Mucosa of descending colon (tissue), 3 donors: ENCODE measurements at regions not wholly inside any gene's neighbourhood (a gene's known extent, or its start where the extent isn't known, plus 50 kb on each side); places are given as distances from the start of the nearest gene placed in this dataset.

Source experiments
- ATAC-seq: fragments of 200-7000 bp; cut with Tn5 transposase; one replicate; pipeline ENCODE4 v1.9.1; 2020; ENCODE audit warnings: mild to moderate bottlenecking, moderate library complexity
- DNase-seq, 3 donors: peaks; one replicate each; pipeline ENCODE4 v3.0.0-alpha.2; 2020
- H3K36me3 ChIP-seq: fragments of 200-600 bp; one replicate; pipeline ENCODE4 v1.8.0; 2021; ENCODE audit warnings: low read depth, mild to moderate bottlenecking
- H3K4me1 ChIP-seq: fragments of 200-600 bp; one replicate; pipeline ENCODE4 v1.8.0; 2021; ENCODE audit warnings: low read depth, mild to moderate bottlenecking
- H3K4me3 ChIP-seq: fragments of 200-600 bp; one replicate; pipeline ENCODE4 v1.8.0; 2021; ENCODE audit warnings: mild to moderate bottlenecking
- H3K9me3 ChIP-seq: fragments of 200-600 bp; one replicate; pipeline ENCODE4 v1.8.0; 2021; ENCODE audit warnings: mild to moderate bottlenecking
- intact Hi-C, 2 donors: fragments of 100-400 bp; cut with DNase I in 1 of 2; cut with micrococcal nuclease in 1 of 2; formaldehyde crosslinking; loops; one replicate each; pipeline versions ENCODE4 v1.11.0 to v1.11.1; 2022; cut with DNase I, micrococcal nuclease
- TF ChIP-seq, protein P1 (sequence below): fragments of 200-600 bp; IDR thresholded peaks from one replicate; pipeline ENCODE4 v1.8.0; 2022; ENCODE audit warnings: antibody characterized with exemption, mild to moderate bottlenecking
- donor health status: DM: no; HTN: no; CAD: no; lungs with moderate emphysema.
- donor health status: DM: no; HTN: no; CAD: no.
- donor health status: DM: no; HTN: yes; CAD: no.

DNA sequence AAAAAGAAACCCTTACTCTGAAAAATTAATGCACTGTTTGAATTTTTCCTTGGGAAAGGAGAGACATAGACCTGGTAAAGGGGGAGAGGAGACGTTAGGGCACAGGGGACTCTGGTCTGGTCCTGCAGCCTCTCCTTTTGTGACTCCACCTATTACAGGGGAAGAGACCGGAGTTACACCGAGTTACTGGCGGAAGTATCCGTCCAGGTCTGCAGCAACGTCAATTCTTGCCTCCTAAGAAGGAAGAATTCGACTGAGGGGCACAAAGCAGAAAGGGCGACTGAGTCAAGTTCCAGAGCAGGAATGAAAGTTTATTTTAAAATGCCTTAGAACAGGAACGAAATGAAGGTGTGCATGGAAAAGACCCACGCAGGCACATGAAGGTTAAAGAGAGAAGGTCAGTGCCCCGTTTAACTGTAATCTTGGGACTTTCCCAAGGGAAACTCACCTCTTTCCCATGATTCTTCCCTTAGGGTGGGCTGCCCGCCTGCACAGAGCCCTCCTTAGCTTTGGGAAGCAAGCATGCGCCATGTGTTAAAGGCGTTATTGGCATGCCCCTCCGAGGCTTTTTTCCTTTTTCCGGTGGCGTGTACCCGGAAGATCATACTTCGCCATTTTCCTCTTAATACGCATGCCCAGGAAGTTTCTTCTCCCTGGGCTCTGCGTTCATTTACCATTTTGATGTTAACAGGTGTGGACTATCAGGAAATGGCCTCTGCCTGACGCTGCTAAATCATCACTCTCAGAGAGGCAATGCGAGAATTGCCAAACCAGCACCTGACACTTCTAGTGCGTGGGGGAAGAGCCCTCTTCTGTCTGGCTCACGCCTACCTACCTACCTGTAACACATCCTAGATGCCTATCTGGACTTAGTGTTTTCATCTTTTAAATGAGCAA lies 409.6 kb upstream of the PAPPA start:
- intact Hi-C loops: no loop called here
- no peak for DNase-seq
- Histone ChIP-seq H3K4me1 (no peaks in the 10 kb centered on the region), H3K9me3 (no peaks in the 10 kb centered on the region), H3K36me3 (no peaks in the 10 kb centered on the region), H3K4me3 (no peak overlapping the region)
- no peak for ATAC-seq
- TF ChIP-seq, protein P1, sequence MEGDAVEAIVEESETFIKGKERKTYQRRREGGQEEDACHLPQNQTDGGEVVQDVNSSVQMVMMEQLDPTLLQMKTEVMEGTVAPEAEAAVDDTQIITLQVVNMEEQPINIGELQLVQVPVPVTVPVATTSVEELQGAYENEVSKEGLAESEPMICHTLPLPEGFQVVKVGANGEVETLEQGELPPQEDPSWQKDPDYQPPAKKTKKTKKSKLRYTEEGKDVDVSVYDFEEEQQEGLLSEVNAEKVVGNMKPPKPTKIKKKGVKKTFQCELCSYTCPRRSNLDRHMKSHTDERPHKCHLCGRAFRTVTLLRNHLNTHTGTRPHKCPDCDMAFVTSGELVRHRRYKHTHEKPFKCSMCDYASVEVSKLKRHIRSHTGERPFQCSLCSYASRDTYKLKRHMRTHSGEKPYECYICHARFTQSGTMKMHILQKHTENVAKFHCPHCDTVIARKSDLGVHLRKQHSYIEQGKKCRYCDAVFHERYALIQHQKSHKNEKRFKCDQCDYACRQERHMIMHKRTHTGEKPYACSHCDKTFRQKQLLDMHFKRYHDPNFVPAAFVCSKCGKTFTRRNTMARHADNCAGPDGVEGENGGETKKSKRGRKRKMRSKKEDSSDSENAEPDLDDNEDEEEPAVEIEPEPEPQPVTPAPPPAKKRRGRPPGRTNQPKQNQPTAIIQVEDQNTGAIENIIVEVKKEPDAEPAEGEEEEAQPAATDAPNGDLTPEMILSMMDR: no peak

DNA sequence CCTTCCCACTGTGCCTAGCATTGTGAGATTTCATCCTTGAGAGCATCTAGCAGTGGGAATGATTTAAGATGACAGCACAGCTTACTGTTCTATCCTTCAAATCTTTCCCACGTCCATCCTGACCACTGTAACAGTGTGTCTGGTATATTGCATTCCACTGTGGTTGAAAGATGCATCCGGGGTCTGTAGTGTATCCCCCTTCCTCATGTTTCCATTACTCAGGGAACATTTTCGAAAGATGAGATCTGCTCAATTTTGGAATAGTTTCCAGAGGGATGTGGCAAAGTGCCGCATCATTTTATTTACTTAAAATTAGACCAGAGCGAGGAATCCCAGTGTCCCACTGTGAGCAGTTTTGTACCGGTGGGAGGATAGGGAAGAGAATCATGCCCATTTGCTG lies 407.1 kb upstream of the PAPPA start:
- no peaks in the 10 kb centered on the region for H3K4me1 ChIP-seq

DNA sequence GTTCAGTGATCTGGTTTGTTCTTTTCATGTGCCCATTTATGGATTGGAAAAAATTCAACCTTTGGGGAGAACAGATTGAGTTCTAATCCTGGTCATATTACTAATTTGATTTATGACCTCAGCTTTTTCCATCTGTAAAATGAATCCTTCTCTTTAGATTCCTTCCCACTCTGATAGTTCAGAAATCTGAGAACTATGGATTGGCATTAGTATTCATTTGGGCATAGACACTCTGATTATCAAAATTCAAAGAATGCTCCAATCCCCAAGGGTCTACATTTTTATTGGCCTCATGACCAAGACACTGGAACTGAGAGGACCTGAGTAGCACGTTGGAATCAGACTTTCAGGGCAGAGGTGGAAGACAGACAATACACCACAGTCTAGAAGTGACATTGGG lies 405.9 kb upstream of the PAPPA start:
- DNase-seq: no peak

More for the DNA sequence above, 407.1 kb upstream of the PAPPA start:
- no peak overlapping the region for H3K4me3 ChIP-seq
- TF ChIP-seq, protein P1: no peak
- H3K36me3 ChIP-seq: no peaks in the 10 kb centered on the region
- no peaks in the 10 kb centered on the region for H3K9me3 ChIP-seq
- ATAC-seq (no peak), DNase-seq (no peak)
- intact Hi-C loops: no loop called here

DNA sequence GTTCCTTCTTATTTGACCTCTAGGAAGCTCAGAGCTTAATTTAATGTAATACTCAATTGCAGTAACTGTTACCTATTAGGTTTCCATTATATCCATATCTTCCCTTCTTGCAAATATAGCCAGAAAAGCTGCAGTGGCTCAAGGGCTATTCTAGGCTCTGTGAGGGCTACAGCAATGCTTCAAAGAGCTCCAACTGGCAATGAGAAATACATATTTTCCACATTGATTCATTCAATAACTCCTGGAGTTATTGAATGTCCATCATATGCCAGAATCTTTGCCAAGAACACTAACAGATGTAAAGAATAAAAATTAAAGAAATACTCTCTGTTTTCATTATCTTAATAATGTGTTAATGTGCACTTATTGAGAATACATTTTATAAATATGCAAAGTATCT lies 396.9 kb upstream of the PAPPA start:
- no peak for ATAC-seq
- H3K4me1 ChIP-seq: no peaks in the 10 kb centered on the region
- no peaks in the 10 kb centered on the region for H3K36me3 ChIP-seq
- no peaks in the 10 kb centered on the region for H3K9me3 ChIP-seq
- intact Hi-C loops: no loop called here
- DNase-seq: no peak
- TF ChIP-seq, protein P1: no peak
- H3K4me3 ChIP-seq: no peak overlapping the region

More for the DNA sequence above, 405.9 kb upstream of the PAPPA start:
- Histone ChIP-seq H3K4me1 (no peaks in the 10 kb centered on the region), H3K9me3 (no peaks in the 10 kb centered on the region), H3K4me3 (no peak overlapping the region), H3K36me3 (no peaks in the 10 kb centered on the region)
- ATAC-seq: no peak
- TF ChIP-seq, protein P1: no peak
- intact Hi-C loops: no loop called here

DNA sequence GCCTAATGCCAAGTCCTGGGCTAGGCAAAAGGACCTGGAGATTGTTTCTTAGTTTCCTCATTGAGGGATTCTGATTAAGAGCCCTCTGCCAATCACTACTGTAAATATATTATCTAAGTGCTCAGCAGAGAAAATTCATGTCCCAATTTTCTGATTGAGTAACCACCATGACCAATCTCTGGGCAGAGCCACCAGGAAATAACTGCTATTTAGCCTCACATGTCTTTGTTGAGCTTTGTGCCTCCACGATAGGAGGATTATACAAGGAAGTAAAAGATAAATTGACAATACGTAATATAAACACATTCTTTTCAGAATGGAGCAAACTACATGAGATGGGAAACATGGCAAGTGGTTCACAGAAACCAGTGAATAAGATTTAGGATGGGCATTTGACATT lies 396.1 kb upstream of the PAPPA start:
- H3K36me3 ChIP-seq: no peaks in the 10 kb centered on the region
- no peaks in the 10 kb centered on the region for H3K9me3 ChIP-seq
- no peaks in the 10 kb centered on the region for H3K4me1 ChIP-seq
- H3K4me3 ChIP-seq: no peak overlapping the region
- ATAC-seq (no peak), DNase-seq (no peak)
- intact Hi-C loops: no loop called here
- TF ChIP-seq, protein P1: no peak
